ENCODE measurements at regions not wholly inside any gene's neighbourhood (a gene's known extent, or its start where the extent isn't known, plus 50 kb on each side); places are given as distances from the start of the nearest gene placed in this dataset.

DNA sequence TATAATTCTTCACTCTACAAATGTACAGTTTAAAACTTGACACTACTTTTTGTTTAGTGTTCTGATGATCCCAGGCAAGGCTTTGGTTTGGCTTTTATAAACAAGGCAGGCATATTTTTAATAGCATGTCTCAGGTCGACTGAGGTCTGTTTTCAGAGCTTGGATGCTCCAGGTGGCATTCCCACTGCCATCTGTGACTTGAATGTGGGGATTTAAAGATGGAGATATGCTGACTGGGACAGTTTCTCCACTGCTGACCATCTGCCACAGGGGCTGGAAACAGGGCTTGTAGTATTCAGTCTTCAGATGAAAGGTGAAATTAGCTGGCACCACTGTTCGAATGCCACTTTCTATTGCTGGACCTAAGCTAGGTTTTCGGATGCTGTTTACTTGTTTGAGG lies 1266.2 kb upstream of the CDH18 start:
- DNase-seq: no peak
- Mint-ChIP-seq H3K9me3 (peaks cover 38% of the 10 kb centered on the region), H3K4me3 (no peak overlapping the region), H3K27ac (no peak overlapping the region), H3K36me3 (ENCODE audit: low read depth) (no peaks in the 10 kb centered on the region), H3K4me1 (ENCODE audit: low read depth) (no peaks in the 10 kb centered on the region), H3K27me3 (ENCODE audit: insufficient read depth) (no peaks in the 10 kb centered on the region)
- TF ChIP-seq, protein P1, sequence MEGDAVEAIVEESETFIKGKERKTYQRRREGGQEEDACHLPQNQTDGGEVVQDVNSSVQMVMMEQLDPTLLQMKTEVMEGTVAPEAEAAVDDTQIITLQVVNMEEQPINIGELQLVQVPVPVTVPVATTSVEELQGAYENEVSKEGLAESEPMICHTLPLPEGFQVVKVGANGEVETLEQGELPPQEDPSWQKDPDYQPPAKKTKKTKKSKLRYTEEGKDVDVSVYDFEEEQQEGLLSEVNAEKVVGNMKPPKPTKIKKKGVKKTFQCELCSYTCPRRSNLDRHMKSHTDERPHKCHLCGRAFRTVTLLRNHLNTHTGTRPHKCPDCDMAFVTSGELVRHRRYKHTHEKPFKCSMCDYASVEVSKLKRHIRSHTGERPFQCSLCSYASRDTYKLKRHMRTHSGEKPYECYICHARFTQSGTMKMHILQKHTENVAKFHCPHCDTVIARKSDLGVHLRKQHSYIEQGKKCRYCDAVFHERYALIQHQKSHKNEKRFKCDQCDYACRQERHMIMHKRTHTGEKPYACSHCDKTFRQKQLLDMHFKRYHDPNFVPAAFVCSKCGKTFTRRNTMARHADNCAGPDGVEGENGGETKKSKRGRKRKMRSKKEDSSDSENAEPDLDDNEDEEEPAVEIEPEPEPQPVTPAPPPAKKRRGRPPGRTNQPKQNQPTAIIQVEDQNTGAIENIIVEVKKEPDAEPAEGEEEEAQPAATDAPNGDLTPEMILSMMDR (IDR thresholded peaks at IDR 0.05): no peak

DNA sequence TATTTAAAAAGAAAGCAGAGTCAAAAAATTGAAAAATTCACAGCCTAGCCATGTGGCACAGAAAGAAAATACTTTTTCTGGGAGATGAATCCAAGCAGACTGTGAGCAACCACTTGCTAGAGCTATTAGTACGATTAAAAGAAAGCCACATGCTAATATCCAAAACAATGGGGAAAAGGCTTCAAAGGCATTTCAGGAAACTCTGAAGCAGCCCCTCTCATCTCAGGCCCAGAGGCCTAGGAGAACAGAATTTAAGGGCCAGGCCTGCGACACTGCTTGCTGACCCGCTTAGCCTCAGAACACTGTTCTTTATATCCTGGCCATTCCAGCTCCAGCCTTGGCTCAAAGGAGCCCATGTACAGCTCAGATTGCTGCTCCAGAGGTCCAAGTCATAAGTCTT lies 1257.0 kb upstream of the CDH18 start:
- Mint-ChIP-seq H3K9me3 (peaks cover 36% of the 10 kb centered on the region), H3K4me3 (no peak overlapping the region), H3K4me1 (ENCODE audit: low read depth) (no peaks in the 10 kb centered on the region), H3K27ac (no peak overlapping the region), H3K27me3 (ENCODE audit: insufficient read depth) (no peaks in the 10 kb centered on the region), H3K36me3 (ENCODE audit: low read depth) (no peaks in the 10 kb centered on the region)
- TF ChIP-seq, protein P1 (IDR thresholded peaks at IDR 0.05): no peak
- no peak for DNase-seq

DNA sequence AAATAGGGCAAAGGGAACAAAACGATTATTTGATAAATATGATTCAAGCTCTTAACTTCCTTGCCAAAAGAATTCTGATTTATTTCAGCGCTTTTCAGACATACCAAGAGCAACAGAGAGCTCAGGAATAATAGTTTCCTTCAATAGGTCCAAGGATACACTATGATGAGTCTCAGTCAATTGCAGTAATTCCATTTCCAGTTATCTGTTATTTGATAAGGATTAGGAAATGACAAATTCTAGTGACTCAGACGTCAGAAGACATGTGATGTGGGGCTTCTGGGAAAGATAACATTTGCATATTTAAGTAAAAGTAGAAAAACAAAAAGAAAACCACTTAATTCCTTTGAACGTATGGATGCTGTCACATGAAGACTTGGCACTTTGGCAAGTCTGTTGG lies 1250.8 kb upstream of the CDH18 start:
- Mint-ChIP-seq H3K36me3 (ENCODE audit: low read depth) (no peaks in the 10 kb centered on the region), H3K4me3 (no peak overlapping the region), H3K4me1 (ENCODE audit: low read depth) (no peaks in the 10 kb centered on the region), H3K9me3 (peaks cover 21% of the 10 kb centered on the region), H3K27ac (no peak overlapping the region), H3K27me3 (ENCODE audit: insufficient read depth) (no peaks in the 10 kb centered on the region)
- no peak for DNase-seq
- TF ChIP-seq, protein P1 (IDR thresholded peaks at IDR 0.05): no peak

DNA sequence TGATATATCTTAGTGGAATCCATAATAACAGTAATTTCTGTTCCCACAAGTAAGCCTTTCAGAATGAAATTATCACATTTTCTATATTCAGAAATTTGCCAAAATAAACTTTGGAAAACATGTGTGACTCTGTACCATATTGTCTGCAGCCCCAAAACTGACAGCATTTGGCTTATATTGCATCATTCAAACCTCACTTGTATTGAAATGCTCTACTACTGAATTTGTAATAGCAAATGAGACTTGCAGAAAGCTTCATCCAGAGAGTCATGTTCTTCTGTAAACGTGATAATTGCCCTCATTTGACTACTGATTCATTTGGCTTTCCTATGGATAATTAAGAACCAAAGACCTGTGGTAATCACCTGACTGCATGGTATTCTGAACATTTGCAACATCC lies 1249.5 kb upstream of the CDH18 start:
- H3K36me3 Mint-ChIP-seq (ENCODE audit: low read depth): no peaks in the 10 kb centered on the region
- peaks cover 26% of the 10 kb centered on the region for H3K9me3 Mint-ChIP-seq
- no peaks in the 10 kb centered on the region for H3K27me3 Mint-ChIP-seq (ENCODE audit: insufficient read depth)
- H3K4me3 Mint-ChIP-seq: no peak overlapping the region
- DNase-seq: no peak
- TF ChIP-seq, protein P1 (IDR thresholded peaks at IDR 0.05): no peak
- no peaks in the 10 kb centered on the region for H3K4me1 Mint-ChIP-seq (ENCODE audit: low read depth)
- no peak overlapping the region for H3K27ac Mint-ChIP-seq

DNA sequence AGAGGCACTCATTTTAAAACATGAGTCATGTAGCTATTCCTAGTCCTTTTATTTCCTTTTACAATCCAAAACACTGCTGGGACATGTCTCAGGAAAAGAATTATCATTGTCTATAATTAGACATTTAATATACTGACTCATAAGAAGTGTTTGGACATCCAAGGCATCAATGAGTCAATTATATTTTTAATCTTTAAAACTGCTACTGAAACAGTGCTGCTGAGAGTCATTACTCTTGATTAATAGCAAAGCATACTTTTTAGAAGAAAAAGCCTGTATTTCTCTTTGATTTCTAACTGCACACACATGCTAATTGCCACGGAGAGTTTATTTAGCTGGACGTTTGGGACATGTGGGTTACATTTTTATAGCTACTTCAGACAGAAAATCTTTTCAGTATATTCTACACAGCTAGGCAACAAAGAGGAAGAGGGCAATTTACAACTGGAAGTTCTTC lies 1249.0 kb upstream of the CDH18 start:
- peaks cover 24% of the 10 kb centered on the region for H3K9me3 Mint-ChIP-seq
- no peaks in the 10 kb centered on the region for H3K4me1 Mint-ChIP-seq (ENCODE audit: low read depth)
- no peak for DNase-seq
- no peaks in the 10 kb centered on the region for H3K36me3 Mint-ChIP-seq (ENCODE audit: low read depth)
- H3K27ac Mint-ChIP-seq: no peak overlapping the region
- no peak overlapping the region for H3K4me3 Mint-ChIP-seq
- TF ChIP-seq, protein P1 (IDR thresholded peaks at IDR 0.05): no peak
- no peaks in the 10 kb centered on the region for H3K27me3 Mint-ChIP-seq (ENCODE audit: insufficient read depth)

DNA sequence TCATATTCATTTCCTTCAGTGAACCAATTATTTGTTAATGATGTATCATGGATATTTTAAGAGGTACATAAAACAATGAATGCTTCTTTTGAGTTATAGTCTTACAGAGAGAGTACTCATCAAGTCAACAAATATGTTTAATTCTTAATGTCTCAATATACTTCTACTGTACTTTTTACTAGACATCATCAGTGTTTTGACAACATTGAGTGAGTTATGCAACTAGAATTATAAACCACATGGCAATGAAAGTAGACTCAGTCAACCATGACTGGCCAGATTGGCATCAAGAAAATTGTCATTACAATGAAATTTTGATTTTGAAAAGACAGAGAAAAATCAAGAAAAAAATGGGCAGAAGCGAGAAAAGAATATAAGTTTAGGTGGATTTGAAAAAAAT lies 1248.1 kb upstream of the CDH18 start:
- Mint-ChIP-seq H3K4me1 (ENCODE audit: low read depth) (no peaks in the 10 kb centered on the region), H3K27ac (no peak overlapping the region), H3K4me3 (no peak overlapping the region), H3K9me3 (peaks cover 22% of the 10 kb centered on the region), H3K36me3 (ENCODE audit: low read depth) (no peaks in the 10 kb centered on the region), H3K27me3 (ENCODE audit: insufficient read depth) (no peaks in the 10 kb centered on the region)
- TF ChIP-seq, protein P1 (IDR thresholded peaks at IDR 0.05): no peak
- DNase-seq: no peak
